GM12872 (cell line): ENCODE measurements at regions not wholly inside any gene's neighbourhood (a gene's known extent, or its start where the extent isn't known, plus 50 kb on each side); places are given as distances from the start of the nearest gene placed in this dataset.

ENCODE experiments used
- TF ChIP-seq, protein P1 (sequence below): IDR thresholded peaks from 3 replicates; pipeline ENCODE4 v1.5.1; 2011; ENCODE audit warnings: low read depth, mild to moderate bottlenecking, low read length, moderate library complexity; ENCODE audit not compliant: insufficient read depth

DNA sequence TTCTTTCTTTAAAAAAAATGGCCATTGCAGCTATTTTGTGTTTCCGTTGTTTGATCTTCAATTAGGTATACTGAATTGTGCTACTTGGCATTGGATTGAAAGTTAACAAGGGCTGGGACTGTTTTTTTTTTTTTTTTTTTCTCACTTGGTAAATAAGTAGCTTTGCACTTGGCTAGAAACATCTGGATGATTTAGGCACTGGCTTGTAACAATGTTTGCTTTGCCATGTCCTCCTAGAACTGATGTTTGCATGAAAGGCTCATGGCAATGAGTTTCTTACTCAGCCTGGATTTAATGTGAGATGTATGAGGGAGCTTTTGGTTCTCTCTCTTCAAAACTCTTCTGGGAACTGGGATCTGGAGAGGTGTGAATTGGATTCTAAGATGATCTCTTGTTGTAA, 414.1 kb downstream of the CDH26 start:
- TF ChIP-seq, protein P1, sequence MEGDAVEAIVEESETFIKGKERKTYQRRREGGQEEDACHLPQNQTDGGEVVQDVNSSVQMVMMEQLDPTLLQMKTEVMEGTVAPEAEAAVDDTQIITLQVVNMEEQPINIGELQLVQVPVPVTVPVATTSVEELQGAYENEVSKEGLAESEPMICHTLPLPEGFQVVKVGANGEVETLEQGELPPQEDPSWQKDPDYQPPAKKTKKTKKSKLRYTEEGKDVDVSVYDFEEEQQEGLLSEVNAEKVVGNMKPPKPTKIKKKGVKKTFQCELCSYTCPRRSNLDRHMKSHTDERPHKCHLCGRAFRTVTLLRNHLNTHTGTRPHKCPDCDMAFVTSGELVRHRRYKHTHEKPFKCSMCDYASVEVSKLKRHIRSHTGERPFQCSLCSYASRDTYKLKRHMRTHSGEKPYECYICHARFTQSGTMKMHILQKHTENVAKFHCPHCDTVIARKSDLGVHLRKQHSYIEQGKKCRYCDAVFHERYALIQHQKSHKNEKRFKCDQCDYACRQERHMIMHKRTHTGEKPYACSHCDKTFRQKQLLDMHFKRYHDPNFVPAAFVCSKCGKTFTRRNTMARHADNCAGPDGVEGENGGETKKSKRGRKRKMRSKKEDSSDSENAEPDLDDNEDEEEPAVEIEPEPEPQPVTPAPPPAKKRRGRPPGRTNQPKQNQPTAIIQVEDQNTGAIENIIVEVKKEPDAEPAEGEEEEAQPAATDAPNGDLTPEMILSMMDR, result no peak

DNA sequence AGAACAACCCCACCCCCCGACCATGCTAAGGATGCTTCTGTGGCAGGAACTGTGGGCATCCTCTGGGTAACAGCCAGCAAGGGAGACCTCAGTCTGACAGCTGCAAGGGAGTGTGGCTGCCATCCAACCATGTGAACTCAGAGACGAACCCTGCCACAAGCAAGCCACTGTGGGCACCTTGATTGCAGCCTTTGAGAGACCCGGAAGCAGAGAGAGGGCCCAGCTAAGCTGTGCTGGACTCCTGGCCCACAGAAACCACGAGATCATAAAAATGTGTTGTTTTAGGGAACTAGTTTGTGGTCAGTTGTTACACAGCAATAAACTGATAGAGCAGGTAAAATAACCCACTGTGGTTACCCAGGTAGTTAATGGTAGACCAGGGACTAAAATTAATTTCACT, 414.6 kb downstream of the CDH26 start:
- TF ChIP-seq, protein P1, result no peak

DNA sequence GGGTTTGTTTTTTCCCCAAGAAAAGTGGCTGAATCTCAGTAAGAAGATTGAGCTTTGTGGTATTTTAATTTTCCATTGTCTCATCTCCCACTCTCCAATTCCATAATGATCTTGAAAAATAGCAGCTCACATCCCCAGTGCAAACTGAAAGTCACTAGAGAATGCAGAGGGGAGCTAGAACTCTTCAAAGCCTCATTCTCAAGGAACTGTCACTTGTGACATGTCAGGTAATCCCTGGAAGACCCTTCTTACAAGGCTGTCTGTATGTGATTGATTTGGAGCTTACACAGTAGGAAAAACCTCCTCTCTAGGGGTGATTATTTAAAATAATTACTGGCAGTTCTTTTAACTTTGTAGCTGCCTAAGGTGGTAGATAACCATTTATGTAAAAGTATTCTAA, 420.4 kb downstream of the CDH26 start:
- TF ChIP-seq, protein P1, result no peak

DNA sequence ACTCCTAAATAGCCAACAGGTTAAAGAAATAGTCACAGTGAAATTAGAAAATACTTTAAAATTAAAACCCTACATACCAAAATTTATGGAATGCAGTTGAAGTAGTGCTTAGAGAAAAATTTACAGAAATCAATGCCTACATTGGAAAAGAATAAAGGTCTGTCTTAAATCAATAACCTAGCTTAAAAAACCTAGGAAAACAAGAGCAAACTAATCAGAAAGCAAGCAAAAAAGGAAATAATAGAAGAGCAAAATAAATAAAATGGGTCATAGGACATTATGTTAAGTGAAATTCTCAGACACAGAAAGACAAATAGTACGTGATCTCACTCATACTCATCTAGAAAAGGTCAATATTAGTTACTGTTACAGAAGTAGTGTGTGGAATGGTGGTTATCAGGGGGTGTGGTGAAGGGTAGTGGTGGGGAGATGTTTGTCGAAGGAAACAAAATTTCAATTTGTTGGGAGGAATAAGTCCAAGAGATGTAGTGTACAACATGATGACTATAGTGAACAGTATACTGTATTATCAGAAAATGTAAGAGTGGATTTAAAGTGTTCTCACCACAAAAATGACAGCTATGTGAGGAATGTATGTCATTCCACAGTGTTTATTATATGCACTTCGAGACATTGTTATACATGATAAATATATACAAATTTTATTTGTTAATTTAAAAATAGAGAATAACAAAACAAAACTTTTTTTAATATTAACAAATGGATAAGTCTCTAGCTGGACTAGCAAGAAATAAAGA, 423.6 kb downstream of the CDH26 start:
- TF ChIP-seq, protein P1, result no peak

DNA sequence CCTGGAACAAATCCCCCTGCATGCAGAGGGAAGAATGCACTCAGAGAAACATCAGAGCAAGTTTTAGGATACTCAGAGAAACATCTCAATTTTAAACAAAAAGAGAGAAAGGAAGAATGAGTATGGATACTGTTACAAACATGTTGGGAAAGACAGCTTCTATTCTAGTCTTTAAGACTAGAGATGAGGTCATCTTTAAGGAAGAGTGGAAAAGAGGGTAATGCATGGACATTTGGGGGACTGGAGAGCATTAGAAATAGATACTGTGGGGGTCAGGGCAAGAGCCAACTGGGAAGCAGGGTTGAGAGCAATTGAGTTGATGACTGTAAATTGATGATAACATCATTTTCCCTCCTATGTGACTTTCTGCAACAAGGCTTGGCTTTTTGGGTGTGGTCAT, 431.2 kb downstream of the CDH26 start:
- TF ChIP-seq, protein P1, result no peak

DNA sequence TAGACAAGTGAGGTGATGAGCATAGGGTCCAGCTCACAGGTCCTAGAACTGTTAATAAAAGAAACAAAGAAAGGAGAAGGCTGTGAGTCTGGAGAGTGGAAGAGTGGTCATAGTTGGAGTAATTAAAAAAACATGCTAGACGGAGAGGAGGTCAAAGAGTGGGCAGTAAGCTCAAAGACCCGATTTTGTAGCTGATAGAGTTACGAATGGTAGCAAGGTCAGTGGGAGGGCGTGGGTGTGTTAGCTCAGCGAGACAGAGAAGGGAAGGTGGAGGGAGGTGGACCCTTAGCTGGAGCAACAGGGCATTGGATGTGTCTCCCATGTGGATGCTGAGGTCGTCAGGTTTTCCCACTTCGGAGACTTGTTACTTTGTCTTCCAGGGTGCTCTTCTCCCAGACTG, 431.7 kb downstream of the CDH26 start:
- TF ChIP-seq, protein P1, result no peak

DNA sequence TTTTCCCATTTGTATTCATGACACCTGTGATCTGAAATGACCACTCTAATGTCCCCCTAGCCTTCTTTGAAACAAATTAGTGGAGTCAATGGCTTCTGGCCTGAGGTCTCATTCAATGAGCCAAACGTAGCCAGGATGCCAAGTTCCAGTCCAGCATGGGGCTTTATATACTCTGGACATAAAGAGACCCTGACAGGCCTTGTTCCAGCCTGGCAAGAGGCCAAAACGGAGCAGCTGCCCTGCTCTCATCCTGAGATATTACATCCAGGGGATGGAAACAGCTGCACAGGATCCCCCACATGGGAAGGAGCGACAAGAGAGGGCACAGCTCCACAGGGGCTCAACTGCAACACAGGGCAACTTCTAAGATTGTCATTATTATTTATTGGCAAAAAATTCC, 437.8 kb downstream of the CDH26 start:
- TF ChIP-seq, protein P1, result no peak
